HUDEP-2 (cell line): ENCODE measurements at regions not wholly inside any gene's neighbourhood (a gene's known extent, or its start where the extent isn't known, plus 50 kb on each side); places are given as distances from the start of the nearest gene placed in this dataset.
"Not testable (repeated sequence)": the region's sequence is repeated elsewhere in the genome, so short reads cannot be mapped to it uniquely, and the experiment has no call there.

Experiments used
- DNase-seq, 76 experiments: peaks; one replicate each; lab custom pipeline; 2025; ENCODE audit not compliant: unreplicated experiment in 76 of 76; lab: John Stamatoyannopoulos, UW

- not testable (repeated sequence) for DNase-seq
Observed at GRCh38 chr5:119987077-119987476, 357.7 kb downstream of the FAM170A start.

- no peak for DNase-seq
Observed at GRCh38 chr5:119991625-119992024, 362.3 kb downstream of the FAM170A start.

- DNase-seq = no peak
Observed at GRCh38 chr5:119996128-119996527, 366.8 kb downstream of the FAM170A start.

GRCh38 chr5:120007598-120007997 lies 378.2 kb downstream of the FAM170A start:
- DNase-seq = no peak

- DNase-seq = no peak
Observed at GRCh38 chr5:120012431-120012830, 383.1 kb downstream of the FAM170A start.

- no peak for DNase-seq
Observed at GRCh38 chr5:120014535-120014934, 385.2 kb downstream of the FAM170A start.

- no peak for DNase-seq
Observed at GRCh38 chr5:120016717-120017382, 387.5 kb downstream of the FAM170A start.

GRCh38 chr5:120017513-120017912 lies 388.2 kb downstream of the FAM170A start:
- no peak for DNase-seq

- no peak for DNase-seq
Observed at GRCh38 chr5:120035181-120035580, 405.8 kb downstream of the FAM170A start.

- DNase-seq = no peak
Observed at GRCh38 chr5:120035815-120036577, 406.6 kb downstream of the FAM170A start.

- DNase-seq = no peak
Observed at GRCh38 chr5:120037451-120037850, 408.1 kb downstream of the FAM170A start.

- no peak for DNase-seq
Observed at GRCh38 chr5:120039111-120039510, 409.8 kb downstream of the FAM170A start.

- no peak for DNase-seq
Observed at GRCh38 chr5:120043431-120043830, 414.1 kb downstream of the FAM170A start.

GRCh38 chr5:120052916-120053828 lies 410.9 kb upstream of the PRR16 start:
- DNase-seq = no peak

GRCh38 chr5:120053841-120054240 lies 410.3 kb upstream of the PRR16 start:
- DNase-seq = no peak

- DNase-seq = peak in 4 of 76 experiments; percentile 9 to 17 (median 14)
Observed at GRCh38 chr5:120055858-120056257, 408.2 kb upstream of the PRR16 start.

GRCh38 chr5:120062515-120062917 lies 401.6 kb upstream of the PRR16 start:
- DNase-seq = no peak

GRCh38 chr5:120072068-120072761 lies 391.9 kb upstream of the PRR16 start:
- no peak for DNase-seq

- no peak for DNase-seq
Observed at GRCh38 chr5:120073722-120074121, 390.4 kb upstream of the PRR16 start.

- no peak for DNase-seq
Observed at GRCh38 chr5:120080781-120081180, 383.3 kb upstream of the PRR16 start.
